ENCODE measurements at regions not wholly inside any gene's neighbourhood (a gene's known extent, or its start where the extent isn't known, plus 50 kb on each side); places are given as distances from the start of the nearest gene placed in this dataset.

- no peak for TF ChIP-seq MAX (IDR thresholded peaks at IDR 0.05; ENCODE audit: low read depth, low read length)
- no peak for TF ChIP-seq ZZZ3 (IDR thresholded peaks at IDR 0.05; ENCODE audit: control insufficient read depth, insufficient read length, low read depth)
- TF ChIP-seq EP300 (IDR thresholded peaks at IDR 0.05; ENCODE audit: borderline replicate concordance in 1 of 2, control insufficient read depth in 1 of 2, low read depth in 2 of 2, low read length in 2 of 2) = no peak
These were observed 618.2 kb downstream of the TNS3 start (continued) for GRCh38 chr7:46963719-46964118.

GRCh38 chr7:46960970-46961369, 620.9 kb downstream of the TNS3 start:
- CTCF ChIA-PET = no interaction called here
- Histone ChIP-seq H3K9me3 (replicated peaks; ENCODE audit: control insufficient read depth, insufficient read depth, low read length) (no peaks in the 10 kb centered on the region), H3K4me3 (no peak overlapping the region), H3K36me3 (ENCODE audit: control insufficient read depth in 2 of 2, insufficient read depth in 2 of 2, low read length in 1 of 2) (no peaks in the 10 kb centered on the region), H3K4me1 (ENCODE audit: control insufficient read depth, insufficient read depth, low read length) (no peaks in the 10 kb centered on the region), H4K20me1 (ENCODE audit: control insufficient read depth, insufficient read depth) (no peaks in the 10 kb centered on the region), H3K9ac (ENCODE audit: control insufficient read depth, insufficient read depth, low read length) (no peak overlapping the region), H3K79me2 (ENCODE audit: control insufficient read depth, insufficient read depth, low read length) (no peaks in the 10 kb centered on the region), H3K4me2 (ENCODE audit: control insufficient read depth, insufficient read depth) (no peak overlapping the region), H3K27me3 (replicated peaks in 1 of 2; ENCODE audit: control insufficient read depth in 2 of 2, insufficient read depth in 2 of 2, low read length in 1 of 2) (no peaks in the 10 kb centered on the region), H3K27ac (ENCODE audit: control insufficient read depth, insufficient read depth) (no peak overlapping the region), H2AFZ (ENCODE audit: control insufficient read depth, low read depth, low read length) (no peak overlapping the region)
- intact Hi-C loops (cut with micrococcal nuclease; ENCODE audit: unreplicated experiment) = no loop called here
- POLR2A ChIA-PET = no interaction called here
- no peak for FAIRE-seq
- BruUV-seq (replicated peaks) = no TSS peak
- in situ Hi-C loops (cut with MboI) = no loop called here
- RAD21 ChIA-PET (ENCODE audit: unreplicated experiment) = no interaction called here
- ATAC-seq = no peak
- DNase-seq (ENCODE audit: low read depth, low spot score) = no peak
- WGBS (ENCODE audit: insufficient coverage, insufficient replicate concordance, low lambda C conversion rate, missing lambda C conversion rate) = 4% methylated on average over 3 of the region's 3 CpGs
- SMC1A ChIA-PET (ENCODE audit: uncharacterized antibody, unreplicated experiment) = no interaction called here
- no peak for TF ChIP-seq LARP7 (IDR thresholded peaks at IDR 0.05)
- TF ChIP-seq HDGF (IDR thresholded peaks at IDR 0.05) = no peak
- TF ChIP-seq ELK1 (IDR thresholded peaks at IDR 0.05; ENCODE audit: low read depth, low read length) = no peak
- no peak for TF ChIP-seq HDAC2 (IDR thresholded peaks at IDR 0.05)
- TF ChIP-seq ZBED1 (IDR thresholded peaks at IDR 0.05; ENCODE audit: borderline replicate concordance) = no peak
- TF ChIP-seq FOXM1 (IDR thresholded peaks at IDR 0.05; ENCODE audit: low read depth, low read length) = no peak
- no peak for TF ChIP-seq ETV6 (conservative IDR thresholded peaks at IDR 0.05 in 1 of 2, IDR thresholded peaks at IDR 0.05 in 1 of 2; ENCODE audit: borderline replicate concordance in 1 of 2, low read depth in 1 of 2)
- TF ChIP-seq POLR2AphosphoS5 (IDR thresholded peaks at IDR 0.05; ENCODE audit: low read length) = no peak
- no peak for TF ChIP-seq NFYA (IDR thresholded peaks at IDR 0.05; ENCODE audit: borderline replicate concordance, low read depth, low read length)
- TF ChIP-seq STAT1 (conservative IDR thresholded peaks at IDR 0.05) = no peak
- TF ChIP-seq ZBTB11 (CRISPR knock-in tag; IDR thresholded peaks at IDR 0.05) = no peak
- TF ChIP-seq ASH2L (IDR thresholded peaks at IDR 0.05; ENCODE audit: borderline replicate concordance, low read depth) = no peak
- no peak for TF ChIP-seq MYB (IDR thresholded peaks at IDR 0.05; ENCODE audit: borderline replicate concordance, low read depth, low read length)
- no peak for TF ChIP-seq EZH2 (IDR thresholded peaks at IDR 0.05; ENCODE audit: borderline replicate concordance, control insufficient read depth, low read depth, low read length)
